GM23338 (cell line): ENCODE measurements at regions not wholly inside any gene's neighbourhood (a gene's known extent, or its start where the extent isn't known, plus 50 kb on each side); places are given as distances from the start of the nearest gene placed in this dataset.

Experiments used
- ATAC-seq: fragments of 200-7000 bp; cut with Tn5 transposase; 3 replicates; pipeline ENCODE4 v1.9.1; 2020
- DNase-seq: peaks from one replicate; pipeline ENCODE4 v3.0.0-alpha.2; 2015; ENCODE audit warnings: low spot score
- H2AFZ ChIP-seq: fragments of 200-600 bp; sonication (generic); 2 replicates; pipeline ENCODE4 v1.8.0; 2016; ENCODE audit warnings: antibody characterized with exemption, mild to moderate bottlenecking, moderate library complexity
- H3F3A ChIP-seq: fragments of 200-600 bp; sonication (generic); replicated peaks from 2 replicates; pipeline ENCODE4 v1.8.0; 2017; ENCODE audit warnings: antibody characterized with exemption, mixed run types, low read depth
- H3K27ac ChIP-seq: fragments of 200-600 bp; sonication (generic); 2 replicates; pipeline ENCODE4 v1.6.1; 2016; ENCODE audit warnings: low read depth
- H3K27me3 ChIP-seq: fragments of 200-600 bp; sonication (generic); 2 replicates; pipeline ENCODE4 v1.8.0; 2016; ENCODE audit warnings: mild to moderate bottlenecking, mixed run types, moderate library complexity; ENCODE audit not compliant: insufficient read depth
- H3K36me3 ChIP-seq: fragments of 200-600 bp; sonication (generic); 2 replicates; pipeline ENCODE4 v1.8.0; 2016; ENCODE audit warnings: mild to moderate bottlenecking; ENCODE audit not compliant: insufficient read depth
- H3K4me1 ChIP-seq: fragments of 200-600 bp; sonication (generic); 2 replicates; pipeline ENCODE4 v1.8.0; 2016; ENCODE audit warnings: mild to moderate bottlenecking, moderate library complexity; ENCODE audit not compliant: insufficient read depth
- H3K4me2 ChIP-seq: fragments of 200-600 bp; sonication (generic); 2 replicates; pipeline ENCODE4 v1.7.1; 2017; ENCODE audit warnings: mixed run types
- H3K4me3 ChIP-seq: fragments of 200-600 bp; sonication (generic); 2 replicates; pipeline ENCODE4 v1.6.1; 2016; ENCODE audit warnings: mixed run types
- H3K79me2 ChIP-seq: fragments of 200-600 bp; sonication (generic); replicated peaks from 2 replicates; pipeline ENCODE4 v1.8.0; 2017; ENCODE audit warnings: mild to moderate bottlenecking; ENCODE audit not compliant: insufficient read depth
- H3K9me2 ChIP-seq: fragments of 200-600 bp; sonication (generic); 2 replicates; pipeline ENCODE4 v1.8.0; 2017; ENCODE audit not compliant: insufficient read depth
- H4K20me1 ChIP-seq: fragments of 200-600 bp; sonication (generic); replicated peaks from 2 replicates; pipeline ENCODE4 v1.8.0; 2017; ENCODE audit warnings: mild to moderate bottlenecking; ENCODE audit not compliant: insufficient read depth
- H3K27ac Mint-ChIP-seq: 2 replicates; pipeline ENCODE4 v1.8.0; 2020; ENCODE audit warnings: inconsistent platforms, mild to moderate bottlenecking, moderate library complexity, mixed read lengths
- H3K27me3 Mint-ChIP-seq: 3 replicates; pipeline ENCODE4 v1.8.0; 2022; ENCODE audit warnings: low read depth, mild to moderate bottlenecking, moderate library complexity, mixed read lengths, inconsistent platforms; ENCODE audit not compliant: insufficient read depth, poor library complexity
- H3K36me3 Mint-ChIP-seq: 3 replicates; pipeline ENCODE4 v1.8.0; 2021; ENCODE audit warnings: low read depth, mild to moderate bottlenecking, inconsistent platforms, moderate library complexity, mixed read lengths
- H3K4me1 Mint-ChIP-seq: 3 replicates; pipeline ENCODE4 v1.8.0; 2020; ENCODE audit warnings: mild to moderate bottlenecking, inconsistent platforms, mixed read lengths
- H3K4me3 Mint-ChIP-seq: 3 replicates; pipeline ENCODE4 v1.8.0; 2021; ENCODE audit warnings: moderate library complexity, mild to moderate bottlenecking, inconsistent platforms, mixed read lengths
- H3K9me3 Mint-ChIP-seq: 3 replicates; pipeline ENCODE4 v1.8.0; 2020; ENCODE audit warnings: moderate library complexity, mild to moderate bottlenecking, inconsistent platforms, mixed read lengths
- CREB1 ChIP-seq: fragments of 250-450 bp; sonication (Bioruptor Pico); IDR thresholded peaks from 2 replicates; pipeline ENCODE4 v1.5.0; 2020; ENCODE audit warnings: low read depth, mild to moderate bottlenecking, moderate library complexity
- ETS1 ChIP-seq: IDR thresholded peaks from 2 replicates; pipeline ENCODE4 v1.6.1; 2016; ENCODE audit warnings: antibody characterized with exemption
- EZH2 ChIP-seq: fragments of 200-600 bp; sonication (generic); IDR thresholded peaks from one replicate; pipeline ENCODE4 v1.8.0; 2017; ENCODE audit warnings: antibody characterized with exemption, mild to moderate bottlenecking, low read depth; ENCODE audit not compliant: unreplicated experiment
- EZH2phosphoT487 ChIP-seq: fragments of 200-600 bp; sonication (generic); IDR thresholded peaks from one replicate; pipeline ENCODE4 v1.8.1; 2018; ENCODE audit warnings: antibody characterized with exemption; ENCODE audit not compliant: unreplicated experiment
- JUNB ChIP-seq: IDR thresholded peaks from one replicate; pipeline ENCODE4 v1.6.1; 2016; ENCODE audit warnings: antibody characterized with exemption; ENCODE audit not compliant: unreplicated experiment
- NANOG ChIP-seq: IDR thresholded peaks from 2 replicates; pipeline ENCODE4 v1.6.1; 2016; ENCODE audit warnings: antibody characterized with exemption, borderline replicate concordance
- STAT1 ChIP-seq: IDR thresholded peaks from one replicate; pipeline ENCODE4 v1.6.1; 2016; ENCODE audit warnings: antibody characterized with exemption; ENCODE audit not compliant: unreplicated experiment
- ZNF114 ChIP-seq: fragments of 250-450 bp; sonication (Bioruptor Pico); IDR thresholded peaks from 2 replicates; pipeline ENCODE4 v1.5.0; 2020; ENCODE audit warnings: mild to moderate bottlenecking, moderate library complexity
- ZNF331 ChIP-seq: fragments of 250-450 bp; sonication (Bioruptor Pico); IDR thresholded peaks from 2 replicates; pipeline ENCODE4 v1.5.0; 2020; ENCODE audit warnings: low read depth, mild to moderate bottlenecking, moderate library complexity
- ZNF462 ChIP-seq: fragments of 250-450 bp; sonication (Bioruptor Pico); IDR thresholded peaks from 2 replicates; pipeline ENCODE4 v1.5.0; 2020; ENCODE audit warnings: mild to moderate bottlenecking, moderate library complexity

- no peaks in the 10 kb centered on the region for H3F3A ChIP-seq
- H3K36me3 ChIP-seq: no peaks in the 10 kb centered on the region
- H3K36me3 Mint-ChIP-seq: no peaks in the 10 kb centered on the region
- H3K4me1 ChIP-seq: no peaks in the 10 kb centered on the region
- H3K4me3 Mint-ChIP-seq: no peak overlapping the region
- no peak overlapping the region for H2AFZ ChIP-seq
- DNase-seq (no peak), ATAC-seq (no peak)
- H3K4me3 ChIP-seq: no peak overlapping the region
- TF ChIP-seq ETS1: no peak
- TF ChIP-seq JUNB: no peak
- TF ChIP-seq NANOG: no peak
- no peak for TF ChIP-seq ZNF114 (CRISPR knock-in tag)
- no peak for TF ChIP-seq ZNF331 (CRISPR knock-in tag)
- no peak for TF ChIP-seq STAT1
- TF ChIP-seq CREB1 (CRISPR knock-in tag): no peak
- TF ChIP-seq EZH2phosphoT487: no peak
- TF ChIP-seq ZNF462 (CRISPR knock-in tag): no peak
- no peak for TF ChIP-seq EZH2
- H3K27me3 ChIP-seq: no peaks in the 10 kb centered on the region
- H3K4me1 Mint-ChIP-seq: peaks cover 2% of the 10 kb centered on the region
- H3K27ac ChIP-seq: no peak overlapping the region
- no peaks in the 10 kb centered on the region for H3K9me3 Mint-ChIP-seq
- no peaks in the 10 kb centered on the region for H3K27me3 Mint-ChIP-seq
- H3K9me2 ChIP-seq: no peaks in the 10 kb centered on the region
- H4K20me1 ChIP-seq: no peaks in the 10 kb centered on the region
- no peaks in the 10 kb centered on the region for H3K79me2 ChIP-seq
- no peak overlapping the region for H3K4me2 ChIP-seq
- no peak overlapping the region for H3K27ac Mint-ChIP-seq
Measured at GRCh38 chr5:60520451-60521227, 179.3 kb downstream of the DEPDC1B start.
